Neural cell (in vitro differentiated cells): ENCODE measurements at regions not wholly inside any gene's neighbourhood (a gene's known extent, or its start where the extent isn't known, plus 50 kb on each side); places are given as distances from the start of the nearest gene placed in this dataset.

Experiments
- H2AFZ ChIP-seq: fragments of 200-600, 300-800 bp; sonication (generic), shearing (Covaris generic); 2 replicates; pipeline ENCODE4 v1.6.0; 2014; ENCODE audit warnings: low read depth, mild to moderate bottlenecking, antibody characterized with exemption, low read length, moderate library complexity
- H3F3A ChIP-seq: fragments of 200-600 bp; shearing (Covaris generic); 2 replicates; pipeline ENCODE4 v1.6.1; 2016; ENCODE audit warnings: mild to moderate bottlenecking, moderate library complexity, mixed read lengths, antibody characterized with exemption, low read length; ENCODE audit not compliant: insufficient read depth, poor library complexity, severe bottlenecking
- H3K27ac ChIP-seq: fragments of 200-600, 300-800 bp; sonication (generic), shearing (Covaris generic); 2 replicates; pipeline ENCODE4 v1.5.1; 2014; ENCODE audit warnings: mild to moderate bottlenecking, low read length, moderate library complexity
- H3K27me3 ChIP-seq: fragments of 300-800, 200-600 bp; sonication (generic), shearing (Covaris generic); 2 replicates; pipeline ENCODE4 v1.6.0; 2014; ENCODE audit warnings: mild to moderate bottlenecking, low read depth, low read length, moderate library complexity; ENCODE audit not compliant: insufficient read depth
- H3K36me3 ChIP-seq: fragments of 300-800, 200-600 bp; sonication (generic), shearing (Covaris generic); 2 replicates; pipeline ENCODE4 v1.5.1; 2014; ENCODE audit warnings: mild to moderate bottlenecking, antibody characterized with exemption, low read length, moderate library complexity; ENCODE audit not compliant: insufficient read depth
- H3K4me2 ChIP-seq: fragments of 300-800, 200-600 bp; sonication (generic), shearing (Covaris generic); 2 replicates; pipeline ENCODE4 v1.6.0; 2014; ENCODE audit warnings: mild to moderate bottlenecking, low read length
- H3K4me3 ChIP-seq: fragments of 300-800, 200-600 bp; sonication (generic), shearing (Covaris generic); 2 replicates; pipeline ENCODE4 v1.5.1; 2014; ENCODE audit warnings: mild to moderate bottlenecking, low read length, moderate library complexity
- H3K79me2 ChIP-seq: fragments of 200-600 bp; shearing (Covaris generic); replicated peaks from 2 replicates; pipeline ENCODE4 v1.6.0; 2014; ENCODE audit warnings: mild to moderate bottlenecking, low read length, moderate library complexity; ENCODE audit not compliant: insufficient read depth
- H3K9ac ChIP-seq: fragments of 300-800, 200-600 bp; sonication (generic), shearing (Covaris generic); 2 replicates; pipeline ENCODE4 v1.6.1; 2016; ENCODE audit warnings: mild to moderate bottlenecking, low read length, mixed read lengths
- H3K9me2 ChIP-seq: fragments of 200-600 bp; shearing (Covaris generic); 2 replicates; pipeline ENCODE4 v1.6.1; 2016; ENCODE audit warnings: mild to moderate bottlenecking, low read length, mixed read lengths; ENCODE audit not compliant: insufficient read depth
- H3K9me3 ChIP-seq: fragments of 200-600, 300-800 bp; sonication (generic), shearing (Covaris generic); 2 replicates; pipeline ENCODE4 v1.6.1; 2016; ENCODE audit warnings: mild to moderate bottlenecking, mixed run types, low read length, moderate library complexity, mixed read lengths
- H4K20me1 ChIP-seq: fragments of 200-600 bp; shearing (Covaris generic); 2 replicates; pipeline ENCODE4 v1.6.1; 2016; ENCODE audit warnings: mild to moderate bottlenecking, mixed run types; ENCODE audit not compliant: insufficient read depth
- EP300 ChIP-seq: fragments of 450-650 bp; conservative IDR thresholded peaks from 2 replicates; pipeline ENCODE4 v1.6.1; 2014; ENCODE audit warnings: antibody characterized with exemption, mild to moderate bottlenecking, moderate library complexity; ENCODE audit not compliant: poor library complexity, severe bottlenecking
- EZH2 ChIP-seq: fragments of 200-600, 300-800 bp; shearing (Covaris generic), sonication (generic); IDR thresholded peaks from 2 replicates; pipeline ENCODE4 v1.6.1; 2014; ENCODE audit warnings: antibody characterized with exemption, low read length, borderline replicate concordance, mild to moderate bottlenecking; ENCODE audit not compliant: insufficient read depth, poor library complexity, severe bottlenecking
- MXI1 ChIP-seq: fragments of 450-650 bp; conservative IDR thresholded peaks from 2 replicates; pipeline ENCODE4 v1.6.1; 2014; ENCODE audit warnings: antibody characterized with exemption, mild to moderate bottlenecking; ENCODE audit not compliant: poor library complexity, severe bottlenecking
- POLR2AphosphoS5 ChIP-seq: IDR thresholded peaks from 2 replicates; pipeline ENCODE4 v1.6.1; 2012
- RAD21 ChIP-seq: fragments of 450-650 bp; conservative IDR thresholded peaks from 2 replicates; pipeline ENCODE4 v1.6.1; 2014; ENCODE audit warnings: antibody characterized with exemption, mild to moderate bottlenecking, moderate library complexity
- SMC3 ChIP-seq: fragments of 450-650 bp; conservative IDR thresholded peaks from 2 replicates; pipeline ENCODE4 v1.6.1; 2014; ENCODE audit warnings: antibody characterized with exemption, mild to moderate bottlenecking, moderate library complexity; ENCODE audit not compliant: poor library complexity
- TAF1 ChIP-seq: IDR thresholded peaks from 2 replicates; pipeline ENCODE4 v1.6.1; 2012; ENCODE audit warnings: low read depth
- TF ChIP-seq, protein P1 (sequence below): fragments of 450-650 bp; IDR thresholded peaks from 2 replicates; pipeline ENCODE4 v1.5.1; 2014; ENCODE audit warnings: antibody characterized with exemption, mild to moderate bottlenecking, moderate library complexity; ENCODE audit not compliant: poor library complexity, severe bottlenecking
- TF ChIP-seq, protein P2 (sequence below): IDR thresholded peaks from 2 replicates; pipeline ENCODE4 v1.6.1; 2012; ENCODE audit warnings: borderline replicate concordance

DNA sequence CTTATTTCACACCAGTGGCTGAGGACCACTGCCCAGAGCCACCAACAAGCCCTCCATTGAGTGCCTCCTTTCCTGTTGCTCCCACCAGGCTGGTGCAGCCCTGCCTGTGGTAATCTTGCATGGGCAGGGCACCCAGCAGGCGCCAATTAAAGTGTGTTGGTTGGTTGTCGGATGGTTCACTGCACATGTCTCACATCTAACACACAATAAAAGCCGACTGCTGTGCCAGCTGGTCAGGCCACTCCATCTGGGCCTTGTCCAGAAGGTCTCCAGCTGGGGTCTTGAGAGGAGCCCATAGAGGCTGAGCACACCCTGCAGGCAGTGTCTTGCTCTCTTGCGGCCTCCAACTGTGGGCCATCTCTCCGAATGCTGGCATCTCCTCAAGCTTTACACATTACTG, 494.8 kb upstream of the KLHL29 start:
- Histone ChIP-seq H2AFZ (no peak overlapping the region), H3K9me2 (no peaks in the 10 kb centered on the region), H3K27me3 (no peaks in the 10 kb centered on the region), H3K27ac (no peak overlapping the region), H3F3A (no peaks in the 10 kb centered on the region), H3K79me2 (no peaks in the 10 kb centered on the region), H4K20me1 (no peaks in the 10 kb centered on the region), H3K9ac (no peak overlapping the region), H3K4me3 (no peak overlapping the region), H3K36me3 (no peaks in the 10 kb centered on the region), H3K4me2 (no peak overlapping the region), H3K9me3 (no peaks in the 10 kb centered on the region)
- no peak for TF ChIP-seq POLR2AphosphoS5
- TF ChIP-seq, protein P1, sequence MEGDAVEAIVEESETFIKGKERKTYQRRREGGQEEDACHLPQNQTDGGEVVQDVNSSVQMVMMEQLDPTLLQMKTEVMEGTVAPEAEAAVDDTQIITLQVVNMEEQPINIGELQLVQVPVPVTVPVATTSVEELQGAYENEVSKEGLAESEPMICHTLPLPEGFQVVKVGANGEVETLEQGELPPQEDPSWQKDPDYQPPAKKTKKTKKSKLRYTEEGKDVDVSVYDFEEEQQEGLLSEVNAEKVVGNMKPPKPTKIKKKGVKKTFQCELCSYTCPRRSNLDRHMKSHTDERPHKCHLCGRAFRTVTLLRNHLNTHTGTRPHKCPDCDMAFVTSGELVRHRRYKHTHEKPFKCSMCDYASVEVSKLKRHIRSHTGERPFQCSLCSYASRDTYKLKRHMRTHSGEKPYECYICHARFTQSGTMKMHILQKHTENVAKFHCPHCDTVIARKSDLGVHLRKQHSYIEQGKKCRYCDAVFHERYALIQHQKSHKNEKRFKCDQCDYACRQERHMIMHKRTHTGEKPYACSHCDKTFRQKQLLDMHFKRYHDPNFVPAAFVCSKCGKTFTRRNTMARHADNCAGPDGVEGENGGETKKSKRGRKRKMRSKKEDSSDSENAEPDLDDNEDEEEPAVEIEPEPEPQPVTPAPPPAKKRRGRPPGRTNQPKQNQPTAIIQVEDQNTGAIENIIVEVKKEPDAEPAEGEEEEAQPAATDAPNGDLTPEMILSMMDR = no peak

DNA sequence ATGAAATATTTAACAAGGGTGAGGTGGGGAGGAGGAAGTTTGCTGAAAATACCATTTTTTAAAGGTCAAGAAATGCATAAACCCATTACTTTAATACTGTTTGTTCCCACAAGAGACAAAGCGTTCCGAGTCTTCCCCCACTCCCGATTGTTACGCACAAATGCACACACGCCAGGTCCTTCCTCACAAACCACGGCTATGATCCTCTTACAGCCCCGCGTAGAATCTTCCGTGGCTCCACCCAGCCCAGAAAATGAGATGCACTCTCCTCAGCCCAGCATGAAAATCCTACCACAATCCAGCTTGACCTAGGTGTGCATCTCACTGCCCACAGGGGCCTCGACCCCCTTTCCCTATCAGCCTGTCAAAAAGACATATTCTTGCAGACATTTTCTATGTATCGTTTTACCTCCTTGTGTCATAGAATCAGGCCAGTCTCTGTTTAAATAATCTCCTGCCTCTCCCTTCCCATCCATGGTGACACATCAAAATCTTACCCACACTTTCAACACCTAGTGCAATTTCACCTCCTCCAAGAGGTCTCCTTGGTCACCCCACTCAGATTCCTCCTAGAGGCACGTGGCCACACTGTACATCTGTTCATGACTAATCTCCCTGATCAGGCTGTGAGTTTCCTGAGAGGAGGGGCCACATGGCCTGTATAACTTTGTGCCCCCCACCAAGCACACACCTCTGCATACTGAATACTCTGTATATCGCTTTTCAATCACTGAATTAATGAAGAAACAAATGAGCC, 491.0 kb upstream of the KLHL29 start:
- no peaks in the 10 kb centered on the region for H3K79me2 ChIP-seq
- TF ChIP-seq EZH2 (no peak), TAF1 (no peak), RAD21 (no peak), EP300 (no peak), SMC3 (no peak), POLR2AphosphoS5 (no peak), MXI1 (no peak)
- TF ChIP-seq, protein P2, sequence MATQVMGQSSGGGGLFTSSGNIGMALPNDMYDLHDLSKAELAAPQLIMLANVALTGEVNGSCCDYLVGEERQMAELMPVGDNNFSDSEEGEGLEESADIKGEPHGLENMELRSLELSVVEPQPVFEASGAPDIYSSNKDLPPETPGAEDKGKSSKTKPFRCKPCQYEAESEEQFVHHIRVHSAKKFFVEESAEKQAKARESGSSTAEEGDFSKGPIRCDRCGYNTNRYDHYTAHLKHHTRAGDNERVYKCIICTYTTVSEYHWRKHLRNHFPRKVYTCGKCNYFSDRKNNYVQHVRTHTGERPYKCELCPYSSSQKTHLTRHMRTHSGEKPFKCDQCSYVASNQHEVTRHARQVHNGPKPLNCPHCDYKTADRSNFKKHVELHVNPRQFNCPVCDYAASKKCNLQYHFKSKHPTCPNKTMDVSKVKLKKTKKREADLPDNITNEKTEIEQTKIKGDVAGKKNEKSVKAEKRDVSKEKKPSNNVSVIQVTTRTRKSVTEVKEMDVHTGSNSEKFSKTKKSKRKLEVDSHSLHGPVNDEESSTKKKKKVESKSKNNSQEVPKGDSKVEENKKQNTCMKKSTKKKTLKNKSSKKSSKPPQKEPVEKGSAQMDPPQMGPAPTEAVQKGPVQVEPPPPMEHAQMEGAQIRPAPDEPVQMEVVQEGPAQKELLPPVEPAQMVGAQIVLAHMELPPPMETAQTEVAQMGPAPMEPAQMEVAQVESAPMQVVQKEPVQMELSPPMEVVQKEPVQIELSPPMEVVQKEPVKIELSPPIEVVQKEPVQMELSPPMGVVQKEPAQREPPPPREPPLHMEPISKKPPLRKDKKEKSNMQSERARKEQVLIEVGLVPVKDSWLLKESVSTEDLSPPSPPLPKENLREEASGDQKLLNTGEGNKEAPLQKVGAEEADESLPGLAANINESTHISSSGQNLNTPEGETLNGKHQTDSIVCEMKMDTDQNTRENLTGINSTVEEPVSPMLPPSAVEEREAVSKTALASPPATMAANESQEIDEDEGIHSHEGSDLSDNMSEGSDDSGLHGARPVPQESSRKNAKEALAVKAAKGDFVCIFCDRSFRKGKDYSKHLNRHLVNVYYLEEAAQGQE = no peak
- TF ChIP-seq, protein P1 = no peak
- no peak overlapping the region for H3K4me2 ChIP-seq
- no peak overlapping the region for H3K9ac ChIP-seq
- no peak overlapping the region for H3K4me3 ChIP-seq
- no peaks in the 10 kb centered on the region for H3K9me2 ChIP-seq
- H4K20me1 ChIP-seq = no peaks in the 10 kb centered on the region
- H3K27ac ChIP-seq = no peak overlapping the region
- H3K9me3 ChIP-seq = no peaks in the 10 kb centered on the region
- no peaks in the 10 kb centered on the region for H3K36me3 ChIP-seq
- no peaks in the 10 kb centered on the region for H3F3A ChIP-seq
- no peak overlapping the region for H2AFZ ChIP-seq
- H3K27me3 ChIP-seq = no peaks in the 10 kb centered on the region
